ENCODE measurements at regions not wholly inside any gene's neighbourhood (a gene's known extent, or its start where the extent isn't known, plus 50 kb on each side); places are given as distances from the start of the nearest gene placed in this dataset.
A peak's percentile ranks its signal among the peaks of the same experiment; 100 is the strongest.

- TF ChIP-seq CBFB (CRISPR knock-in tag; IDR thresholded peaks at IDR 0.05) (no peak), FOXJ3 (CRISPR knock-in tag; IDR thresholded peaks at IDR 0.05) (no peak), ZNF518B (CRISPR knock-in tag; IDR thresholded peaks at IDR 0.05) (peak; percentile 61; the same call in 1 of the 2 replicates), ZNF699 (CRISPR knock-in tag; IDR thresholded peaks at IDR 0.05; ENCODE audit: insufficient replicate concordance) (no peak), E2F3 (CRISPR knock-in tag; IDR thresholded peaks at IDR 0.05) (peak; percentile 97), ETV5 (CRISPR knock-in tag; IDR thresholded peaks at IDR 0.05; ENCODE audit: low read depth) (peak; percentile 63; the same call in 1 of the 2 replicates), RNF219 (CRISPR knock-in tag; IDR thresholded peaks at IDR 0.05) (peak; percentile 97), KLF1 (tag; IDR thresholded peaks at IDR 0.05) (peak; percentile 85), ZZZ3 (IDR thresholded peaks at IDR 0.05) (no peak), RREB1 (CRISPR knock-in tag; IDR thresholded peaks at IDR 0.05) (peak; percentile 99), KLF13 (tag; IDR thresholded peaks at IDR 0.05; ENCODE audit: borderline replicate concordance, low read depth) (peak; percentile 95), MEF2A (IDR thresholded peaks at IDR 0.05; ENCODE audit: control insufficient read depth, low read depth, low read length) (no peak), ZNF398 (CRISPR knock-in tag; IDR thresholded peaks at IDR 0.05) (peak; percentile 90), ZNF140 (CRISPR knock-in tag; IDR thresholded peaks at IDR 0.05) (peak; percentile 89)
Measured at GRCh38 chr10:3890602-3891352, 105.8 kb upstream of the KLF6 start (continued).

Data from K562 (cell line).